Esophagus squamous epithelium (tissue), 4 donors: ENCODE measurements at regions not wholly inside any gene's neighbourhood (a gene's known extent, or its start where the extent isn't known, plus 50 kb on each side); places are given as distances from the start of the nearest gene placed in this dataset.

ENCODE experiments used
- POLR2A ChIP-seq, 4 donors: fragments of 450-650 bp; IDR thresholded peaks; one replicate each; pipeline ENCODE4 v1.6.1; 2017; ENCODE audit warnings: antibody characterized with exemption in 4 of 4, mild to moderate bottlenecking in 4 of 4, moderate library complexity in 3 of 4
- TF ChIP-seq, protein P1 (sequence below), 6 experiments: fragments of 450-650 bp in 4 of 6; fragments of 200-600 bp in 2 of 6; sonication (generic) in 2 of 6; IDR thresholded peaks; one replicate each; pipeline ENCODE4 v1.5.1; 2016 to 2019; ENCODE audit warnings: antibody characterized with exemption in 6 of 6, mild to moderate bottlenecking in 4 of 6, moderate library complexity in 4 of 6

DNA sequence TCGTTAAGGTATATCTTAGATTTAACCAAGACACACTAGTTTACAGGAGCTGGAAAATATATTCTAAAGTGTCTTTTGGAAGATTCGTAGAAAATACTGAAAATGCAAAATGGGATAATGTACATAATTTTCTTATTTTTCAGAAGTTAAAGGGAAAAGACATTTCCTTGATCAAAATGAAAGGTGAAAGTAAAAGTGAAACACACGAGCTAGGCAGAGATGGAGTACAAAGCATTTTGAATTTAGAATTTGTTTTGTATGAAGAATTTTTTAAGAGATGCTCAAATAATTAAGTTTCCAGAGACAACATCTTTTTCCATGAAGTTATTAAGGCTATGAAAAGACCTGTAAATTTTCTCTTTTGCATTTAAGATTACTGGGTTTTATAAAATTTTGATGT is 2192.6 kb upstream of the AGA start:
- no peak for TF ChIP-seq POLR2A (IDR thresholded peaks at IDR 0.05)
- TF ChIP-seq, protein P1, sequence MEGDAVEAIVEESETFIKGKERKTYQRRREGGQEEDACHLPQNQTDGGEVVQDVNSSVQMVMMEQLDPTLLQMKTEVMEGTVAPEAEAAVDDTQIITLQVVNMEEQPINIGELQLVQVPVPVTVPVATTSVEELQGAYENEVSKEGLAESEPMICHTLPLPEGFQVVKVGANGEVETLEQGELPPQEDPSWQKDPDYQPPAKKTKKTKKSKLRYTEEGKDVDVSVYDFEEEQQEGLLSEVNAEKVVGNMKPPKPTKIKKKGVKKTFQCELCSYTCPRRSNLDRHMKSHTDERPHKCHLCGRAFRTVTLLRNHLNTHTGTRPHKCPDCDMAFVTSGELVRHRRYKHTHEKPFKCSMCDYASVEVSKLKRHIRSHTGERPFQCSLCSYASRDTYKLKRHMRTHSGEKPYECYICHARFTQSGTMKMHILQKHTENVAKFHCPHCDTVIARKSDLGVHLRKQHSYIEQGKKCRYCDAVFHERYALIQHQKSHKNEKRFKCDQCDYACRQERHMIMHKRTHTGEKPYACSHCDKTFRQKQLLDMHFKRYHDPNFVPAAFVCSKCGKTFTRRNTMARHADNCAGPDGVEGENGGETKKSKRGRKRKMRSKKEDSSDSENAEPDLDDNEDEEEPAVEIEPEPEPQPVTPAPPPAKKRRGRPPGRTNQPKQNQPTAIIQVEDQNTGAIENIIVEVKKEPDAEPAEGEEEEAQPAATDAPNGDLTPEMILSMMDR (IDR thresholded peaks at IDR 0.05) = no peak
